Prostate gland (tissue), 2 donors: ENCODE measurements at regions not wholly inside any gene's neighbourhood (a gene's known extent, or its start where the extent isn't known, plus 50 kb on each side); places are given as distances from the start of the nearest gene placed in this dataset.
"Not testable (repeated sequence)": the region's sequence is repeated elsewhere in the genome, so short reads cannot be mapped to it uniquely, and the experiment has no call there.

Experiments
- DNase-seq: peaks from one replicate; pipeline ENCODE4 v3.0.0-alpha.2; 2019; ENCODE audit warnings: low spot score
- H3K27ac ChIP-seq, 2 donors: fragments of 200-600 bp; sonication (generic); 2 replicates each; pipeline ENCODE4 v1.5.1; 2017 to 2019
- H3K27me3 ChIP-seq: fragments of 200-600 bp; sonication (generic); replicated peaks from 2 replicates; pipeline ENCODE4 v1.5.1; 2019; ENCODE audit not compliant: insufficient read depth
- H3K36me3 ChIP-seq, 2 donors: fragments of 200-600 bp; sonication (generic); 1 replicate in 1 of 2; 2 replicates in 1 of 2; pipeline versions ENCODE4 v1.5.1 to v1.8.1; 2017 to 2019
- H3K4me1 ChIP-seq: fragments of 200-600 bp; sonication (generic); replicated peaks from 2 replicates; pipeline ENCODE4 v1.5.1; 2019
- H3K4me3 ChIP-seq, 2 donors: fragments of 200-600 bp; sonication (generic); 2 replicates each; pipeline ENCODE4 v1.5.1; 2017 to 2019
- H3K9me3 ChIP-seq: fragments of 200-600 bp; sonication (generic); 2 replicates; pipeline ENCODE4 v1.5.1; 2017
- POLR2A ChIP-seq: fragments of 450-650 bp; IDR thresholded peaks from one replicate; pipeline ENCODE4 v1.6.1; 2016; ENCODE audit warnings: antibody characterized with exemption, mild to moderate bottlenecking
- POLR2AphosphoS5 ChIP-seq: sonication (generic); formaldehyde crosslinking; IDR thresholded peaks from one replicate; pipeline ENCODE4 v1.6.1; 2017; ENCODE audit warnings: antibody characterized with exemption
- WGBS: methylation state at CpG from one replicate; pipeline ENCODE4 v1.1.5; 2018; 5-methylcytosine and 5-hydroxymethylcytosine counted together
- intact Hi-C: fragments of 100-400 bp; cut with DNase I; formaldehyde crosslinking; loops from one replicate; pipeline ENCODE4 v1.14.2; 2022
- TF ChIP-seq, protein P1 (sequence below), 4 experiments: fragments of 200-600 bp in 2 of 4; fragments of 450-650 bp in 2 of 4; sonication (generic) in 2 of 4; IDR thresholded peaks; 1 replicate in 3 of 4; 2 replicates in 1 of 4; pipeline ENCODE4 v1.5.1; 2016 to 2019; ENCODE audit warnings: antibody characterized with exemption in 4 of 4, mild to moderate bottlenecking in 2 of 4, moderate library complexity in 2 of 4

DNA sequence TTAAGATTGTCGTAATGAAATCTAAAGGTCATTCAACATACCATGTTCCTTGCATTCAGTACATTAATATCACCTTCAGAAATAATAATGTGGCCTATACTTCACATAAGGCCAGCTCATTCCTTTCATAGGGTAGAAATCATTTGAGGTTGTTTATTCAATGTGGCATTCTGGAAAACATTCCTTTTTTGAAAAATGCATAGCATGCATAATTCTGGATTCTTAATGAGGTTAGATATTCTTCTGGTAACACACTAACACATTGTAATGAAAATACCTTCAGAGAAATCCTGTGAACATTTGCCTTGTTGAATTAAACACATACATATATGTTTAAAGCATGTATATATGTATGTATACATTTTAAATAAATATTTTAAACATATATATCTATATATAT is 204.6 kb upstream of the KCNH7 start:
- Histone ChIP-seq H3K27me3 (no peaks in the 10 kb centered on the region), H3K27ac (no peak overlapping the region), H3K4me1 (no peaks in the 10 kb centered on the region), H3K36me3 (no peaks in the 10 kb centered on the region), H3K4me3 (no peak overlapping the region), H3K9me3 (no peaks in the 10 kb centered on the region)
- intact Hi-C loops: no loop called here
- TF ChIP-seq POLR2AphosphoS5 (no peak), POLR2A (no peak)
- TF ChIP-seq, protein P1, sequence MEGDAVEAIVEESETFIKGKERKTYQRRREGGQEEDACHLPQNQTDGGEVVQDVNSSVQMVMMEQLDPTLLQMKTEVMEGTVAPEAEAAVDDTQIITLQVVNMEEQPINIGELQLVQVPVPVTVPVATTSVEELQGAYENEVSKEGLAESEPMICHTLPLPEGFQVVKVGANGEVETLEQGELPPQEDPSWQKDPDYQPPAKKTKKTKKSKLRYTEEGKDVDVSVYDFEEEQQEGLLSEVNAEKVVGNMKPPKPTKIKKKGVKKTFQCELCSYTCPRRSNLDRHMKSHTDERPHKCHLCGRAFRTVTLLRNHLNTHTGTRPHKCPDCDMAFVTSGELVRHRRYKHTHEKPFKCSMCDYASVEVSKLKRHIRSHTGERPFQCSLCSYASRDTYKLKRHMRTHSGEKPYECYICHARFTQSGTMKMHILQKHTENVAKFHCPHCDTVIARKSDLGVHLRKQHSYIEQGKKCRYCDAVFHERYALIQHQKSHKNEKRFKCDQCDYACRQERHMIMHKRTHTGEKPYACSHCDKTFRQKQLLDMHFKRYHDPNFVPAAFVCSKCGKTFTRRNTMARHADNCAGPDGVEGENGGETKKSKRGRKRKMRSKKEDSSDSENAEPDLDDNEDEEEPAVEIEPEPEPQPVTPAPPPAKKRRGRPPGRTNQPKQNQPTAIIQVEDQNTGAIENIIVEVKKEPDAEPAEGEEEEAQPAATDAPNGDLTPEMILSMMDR (IDR thresholded peaks at IDR 0.05): no peak
- 93% methylated on average over 1 of the region's 1 CpG for WGBS
- DNase-seq: no peak

DNA sequence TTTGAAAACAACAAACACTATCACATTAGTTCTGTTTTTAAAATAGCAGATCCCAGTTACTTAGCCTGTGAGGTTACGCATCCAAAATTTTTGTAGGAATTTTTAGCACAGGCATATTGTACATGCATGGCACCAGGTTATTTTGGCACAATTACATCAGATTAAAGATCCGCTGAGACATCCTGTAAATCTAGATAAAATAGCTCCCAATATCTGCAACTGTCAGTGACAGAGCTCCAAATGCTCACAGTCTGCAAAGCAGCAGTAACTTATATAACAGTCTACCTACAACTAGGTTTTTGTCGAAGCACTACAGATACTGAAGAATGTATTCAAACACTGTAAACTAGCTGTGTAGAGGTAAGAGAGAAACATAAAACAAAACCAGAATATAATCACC is 200.7 kb upstream of the KCNH7 start:
- intact Hi-C loops: no loop called here
- WGBS: 89% methylated on average over 3 of the region's 3 CpGs

DNA sequence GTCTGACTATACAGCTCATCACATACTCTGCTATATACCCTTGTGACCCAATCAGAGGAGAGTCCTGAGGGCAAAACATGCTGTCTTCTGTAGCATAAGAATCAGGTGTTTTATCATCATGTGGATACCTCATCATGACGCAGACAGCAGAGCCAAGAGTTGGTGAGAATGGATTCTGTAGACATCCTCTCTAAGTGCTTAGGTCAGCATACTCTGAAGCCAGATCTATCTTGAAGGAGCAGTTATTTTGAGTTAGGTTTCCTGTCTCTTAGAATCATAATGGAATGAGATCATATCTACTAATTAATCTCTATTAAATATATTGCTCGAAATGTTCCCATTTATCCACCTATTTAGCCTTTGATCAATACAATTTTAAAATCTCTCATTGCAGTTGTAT is 190.2 kb upstream of the KCNH7 start:
- Histone ChIP-seq H3K4me3 (no peak overlapping the region), H3K27ac (no peak overlapping the region), H3K9me3 (no peaks in the 10 kb centered on the region), H3K27me3 (no peaks in the 10 kb centered on the region), H3K4me1 (no peaks in the 10 kb centered on the region), H3K36me3 (no peaks in the 10 kb centered on the region)
- TF ChIP-seq, protein P1 (IDR thresholded peaks at IDR 0.05): no peak
- TF ChIP-seq POLR2A (no peak), POLR2AphosphoS5 (no peak)
- DNase-seq: no peak
- intact Hi-C loops: no loop called here
- WGBS: 81% methylated on average over 2 of the region's 2 CpGs

More for the DNA sequence above, 200.7 kb upstream of the KCNH7 start:
- Histone ChIP-seq H3K27me3 (no peaks in the 10 kb centered on the region), H3K9me3 (no peaks in the 10 kb centered on the region), H3K27ac (no peak overlapping the region), H3K4me1 (no peaks in the 10 kb centered on the region), H3K36me3 (no peaks in the 10 kb centered on the region), H3K4me3 (no peak overlapping the region)
- TF ChIP-seq POLR2A: no peak
- TF ChIP-seq POLR2AphosphoS5: no peak
- no peak for DNase-seq

DNA sequence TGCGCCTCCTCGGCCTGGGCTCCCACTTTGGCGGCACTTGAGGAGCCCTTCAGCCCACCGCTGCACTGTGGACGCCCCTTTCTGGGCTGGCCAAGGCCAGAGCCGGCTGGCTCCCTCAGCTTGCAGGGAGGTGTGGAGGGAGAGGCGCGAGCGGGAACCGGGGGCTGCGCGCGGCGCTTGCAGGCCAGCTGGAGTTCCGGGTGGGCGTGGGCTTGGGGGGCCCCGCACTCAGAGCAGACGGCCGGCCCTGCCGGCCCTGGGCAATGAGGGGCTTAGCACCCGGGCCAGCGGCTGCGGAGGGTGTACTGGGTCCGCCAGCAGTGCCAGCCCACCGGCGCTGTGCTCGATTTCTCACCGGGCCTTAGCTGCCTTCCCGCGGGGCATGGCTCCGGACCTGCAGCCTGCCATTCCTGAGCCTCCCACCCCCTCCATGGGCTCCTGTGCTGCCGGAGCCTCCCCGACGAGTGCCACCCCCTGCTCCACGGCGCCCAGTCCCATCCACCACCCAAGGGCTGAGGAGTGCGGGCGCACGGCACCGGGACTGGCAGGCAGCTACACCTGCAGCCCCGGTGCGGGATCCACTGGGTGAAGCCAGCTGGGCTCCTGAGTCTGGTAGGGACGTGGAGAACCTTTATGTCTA is 187.7 kb upstream of the KCNH7 start:
- H3K4me1 ChIP-seq, H3K27ac ChIP-seq, H3K36me3 ChIP-seq, DNase-seq, H3K4me3 ChIP-seq, H3K9me3 ChIP-seq, H3K27me3 ChIP-seq, intact Hi-C loops: not testable (repeated sequence)
- WGBS: 78% methylated on average over 36 of the region's 43 CpGs

DNA sequence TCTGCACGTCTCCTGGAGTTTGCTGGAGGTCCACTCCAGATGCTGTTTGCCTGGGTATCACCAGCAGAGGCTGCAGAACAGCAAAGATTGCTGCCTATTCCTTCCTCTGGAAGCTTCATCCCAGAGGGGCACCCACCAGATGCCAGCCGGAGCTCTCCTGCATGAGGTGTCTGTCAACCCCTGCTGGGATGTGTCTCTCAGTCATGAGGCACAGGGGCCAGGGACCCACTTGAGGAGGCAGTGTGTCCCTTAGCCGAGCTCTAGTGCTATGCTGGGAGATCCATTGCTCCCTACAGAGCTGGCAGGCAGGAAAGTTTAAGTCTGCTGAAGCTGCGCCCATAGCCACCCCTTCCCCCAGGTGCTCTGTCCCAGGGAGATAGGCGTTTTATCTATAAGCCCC is 178.3 kb upstream of the KCNH7 start:
- whole genome bisulfite sequencing: 68% methylated on average over 5 of the region's 5 CpGs
- H3K4me3 ChIP-seq, DNase-seq: not testable (repeated sequence)

DNA sequence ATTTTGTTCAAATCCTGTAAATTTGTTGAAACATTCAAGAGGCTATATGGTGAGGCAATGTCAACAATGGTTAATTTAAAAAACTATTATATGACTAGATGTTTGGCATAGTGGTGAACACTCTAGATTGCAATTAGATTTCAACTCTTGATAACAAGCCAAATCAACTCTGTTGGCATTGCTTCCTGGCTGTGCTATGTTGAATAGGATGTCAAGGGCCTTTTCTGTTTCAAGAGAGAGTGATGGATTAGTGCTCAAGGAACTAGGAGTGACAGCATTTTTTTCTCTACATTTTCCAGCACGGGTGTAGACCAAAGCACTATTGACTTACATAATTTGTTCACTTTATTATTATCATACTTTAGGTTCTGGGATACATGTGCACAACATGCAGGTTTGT is 172.4 kb upstream of the KCNH7 start:
- H3K36me3 ChIP-seq: no peaks in the 10 kb centered on the region
- H3K27me3 ChIP-seq: no peaks in the 10 kb centered on the region
- TF ChIP-seq POLR2AphosphoS5 (no peak), POLR2A (no peak)
- TF ChIP-seq, protein P1 (IDR thresholded peaks at IDR 0.05): no peak
- no peak for DNase-seq
- no peaks in the 10 kb centered on the region for H3K9me3 ChIP-seq
- no peak overlapping the region for H3K27ac ChIP-seq
- H3K4me1 ChIP-seq: no peaks in the 10 kb centered on the region
- 65% methylated on average over 1 of the region's 1 CpG for WGBS
- intact Hi-C loops: no loop called here
- H3K4me3 ChIP-seq: no peak overlapping the region

More for the DNA sequence above, 178.3 kb upstream of the KCNH7 start:
- H3K36me3 ChIP-seq, H3K27ac ChIP-seq, intact Hi-C loops, H3K4me1 ChIP-seq, H3K9me3 ChIP-seq, H3K27me3 ChIP-seq: not testable (repeated sequence)
